Tibial nerve (tissue), 4 donors: ENCODE measurements at regions not wholly inside any gene's neighbourhood (a gene's known extent, or its start where the extent isn't known, plus 50 kb on each side); places are given as distances from the start of the nearest gene placed in this dataset.

Experiments
- DNase-seq, 2 donors: peaks; one replicate each; pipeline ENCODE4 v3.0.0-alpha.2; 2019; ENCODE audit warnings: low spot score in 2 of 2
- H3K27ac ChIP-seq, 4 donors: fragments of 200-600 bp; sonication (generic) in 3 of 4; one replicate each; pipeline ENCODE4 v1.5.1; 2017 to 2019; ENCODE audit warnings: mild to moderate bottlenecking in 1 of 4
- H3K27me3 ChIP-seq, 2 donors: fragments of 200-600 bp; sonication (generic) in 1 of 2; one replicate each; pipeline versions ENCODE4 v1.5.1 to v1.6.0; 2017 to 2019
- H3K36me3 ChIP-seq, 3 donors: fragments of 200-600 bp; sonication (generic); one replicate each; pipeline ENCODE4 v1.5.1; 2018 to 2019
- H3K4me1 ChIP-seq, 4 donors: fragments of 200-600 bp; sonication (generic) in 3 of 4; one replicate each; pipeline ENCODE4 v1.5.1; 2017 to 2019
- H3K4me3 ChIP-seq, 4 donors: fragments of 200-600 bp; sonication (generic) in 3 of 4; one replicate each; pipeline ENCODE4 v1.5.1; 2017 to 2019; ENCODE audit warnings: mild to moderate bottlenecking in 1 of 4, moderate library complexity in 1 of 4
- H3K9me3 ChIP-seq, 4 donors: fragments of 200-600 bp; sonication (generic) in 3 of 4; one replicate each; pipeline ENCODE4 v1.5.1; 2017 to 2019
- CTCF ChIP-seq, 5 experiments: fragments of 200-600 bp in 3 of 5; fragments of 450-650 bp in 2 of 5; sonication (generic) in 3 of 5; IDR thresholded peaks; one replicate each; pipeline ENCODE4 v1.5.1; 2016 to 2019; ENCODE audit warnings: antibody characterized with exemption in 5 of 5, mild to moderate bottlenecking in 3 of 5, moderate library complexity in 2 of 5
- EP300 ChIP-seq, 2 donors: sonication (generic); formaldehyde crosslinking; IDR thresholded peaks; one replicate each; pipeline ENCODE4 v1.6.1; 2017; ENCODE audit warnings: antibody characterized with exemption in 2 of 2, mild to moderate bottlenecking in 1 of 2
- POLR2A ChIP-seq, 2 donors: fragments of 450-650 bp; IDR thresholded peaks; one replicate each; pipeline ENCODE4 v1.6.1; 2017; ENCODE audit warnings: antibody characterized with exemption in 2 of 2, mild to moderate bottlenecking in 2 of 2, moderate library complexity in 2 of 2
- WGBS, 2 donors: methylation state at CpG; one replicate each; pipeline ENCODE4 v1.1.5; 2018; 5-methylcytosine and 5-hydroxymethylcytosine counted together

GRCh38 chr4:18155067-18156041 is 133.8 kb upstream of the LCORL start:
- Histone ChIP-seq H3K27me3 (no peaks in the 10 kb centered on the region), H3K9me3 (peaks cover 0 to 2% (median 0%) of the 10 kb centered on the region in 4 donors), H3K4me3 (no peak overlapping the region), H3K4me1 (no peaks in the 10 kb centered on the region), H3K36me3 (no peaks in the 10 kb centered on the region), H3K27ac (no peak overlapping the region)
- WGBS, 2 donors, result 79 to 80% methylated on average over 2 of the region's 2 CpGs
- no peak for DNase-seq
- TF ChIP-seq EP300 (IDR thresholded peaks at IDR 0.05) (no peak), CTCF (IDR thresholded peaks at IDR 0.05) (no peak), POLR2A (IDR thresholded peaks at IDR 0.05) (no peak)

GRCh38 chr4:18138076-18138665 is 116.6 kb upstream of the LCORL start:
- H3K36me3 ChIP-seq, result no peaks in the 10 kb centered on the region
- H3K4me3 ChIP-seq, result no peak overlapping the region
- H3K4me1 ChIP-seq, result no peaks in the 10 kb centered on the region
- no peaks in the 10 kb centered on the region for H3K27me3 ChIP-seq
- H3K27ac ChIP-seq, result no peak overlapping the region
- TF ChIP-seq CTCF (IDR thresholded peaks at IDR 0.05), result no peak
- TF ChIP-seq POLR2A (IDR thresholded peaks at IDR 0.05), result no peak
- no peak for TF ChIP-seq EP300 (IDR thresholded peaks at IDR 0.05)
- no peak for DNase-seq
- 82 to 86% methylated on average over 9 of the region's 9 CpGs for WGBS, 2 donors
- peaks cover 0 to 7% (median 0%) of the 10 kb centered on the region in 4 donors for H3K9me3 ChIP-seq

GRCh38 chr4:18134111-18134510 is 112.6 kb upstream of the LCORL start:
- Histone ChIP-seq H3K27me3 (no peaks in the 10 kb centered on the region), H3K27ac (no peak overlapping the region), H3K9me3 (peaks cover 0 to 7% (median 0%) of the 10 kb centered on the region in 4 donors), H3K4me1 (no peaks in the 10 kb centered on the region), H3K36me3 (no peaks in the 10 kb centered on the region), H3K4me3 (no peak overlapping the region)
- no peak for DNase-seq
- TF ChIP-seq EP300 (IDR thresholded peaks at IDR 0.05), result no peak
- TF ChIP-seq POLR2A (IDR thresholded peaks at IDR 0.05), result no peak
- no peak for TF ChIP-seq CTCF (IDR thresholded peaks at IDR 0.05)

- 52 to 66% methylated on average over 3 of the region's 3 CpGs for WGBS, 2 donors
- Histone ChIP-seq H3K36me3 (no peaks in the 10 kb centered on the region), H3K4me1 (no peaks in the 10 kb centered on the region), H3K9me3 (no peaks in the 10 kb centered on the region), H3K4me3 (no peak overlapping the region), H3K27me3 (no peaks in the 10 kb centered on the region), H3K27ac (no peak overlapping the region)
- DNase-seq, result no peak
- TF ChIP-seq EP300 (IDR thresholded peaks at IDR 0.05) (no peak), POLR2A (IDR thresholded peaks at IDR 0.05) (no peak), CTCF (IDR thresholded peaks at IDR 0.05) (no peak)
These were observed 108.7 kb upstream of the LCORL start for GRCh38 chr4:18130256-18130655.

- Histone ChIP-seq H3K36me3 (no peaks in the 10 kb centered on the region), H3K27me3 (no peaks in the 10 kb centered on the region), H3K9me3 (no peaks in the 10 kb centered on the region), H3K27ac (no peak overlapping the region), H3K4me3 (no peak overlapping the region), H3K4me1 (no peaks in the 10 kb centered on the region)
- no peak for DNase-seq
- TF ChIP-seq POLR2A (IDR thresholded peaks at IDR 0.05), result no peak
- TF ChIP-seq EP300 (IDR thresholded peaks at IDR 0.05), result no peak
- TF ChIP-seq CTCF (IDR thresholded peaks at IDR 0.05), result no peak
These were observed 106.7 kb upstream of the LCORL start for GRCh38 chr4:18128241-18128640.
